Glutamatergic neuron (in vitro differentiated cells): ENCODE measurements at regions not wholly inside any gene's neighbourhood (a gene's known extent, or its start where the extent isn't known, plus 50 kb on each side); places are given as distances from the start of the nearest gene placed in this dataset.

Source experiments
- DNase-seq: peaks from one replicate; pipeline ENCODE4 v3.0.0; 2022
- H3K27ac Mint-ChIP-seq: one replicate; pipeline ENCODE4 v1.8.0; 2020; ENCODE audit warnings: mild to moderate bottlenecking, mixed read lengths, inconsistent platforms; ENCODE audit not compliant: unreplicated experiment
- H3K27me3 Mint-ChIP-seq: one replicate; pipeline ENCODE4 v1.8.0; 2020; ENCODE audit warnings: mild to moderate bottlenecking, moderate library complexity, mixed read lengths, inconsistent platforms; ENCODE audit not compliant: unreplicated experiment
- H3K36me3 Mint-ChIP-seq: one replicate; pipeline ENCODE4 v1.8.0; 2020; ENCODE audit warnings: mild to moderate bottlenecking, mixed read lengths, inconsistent platforms; ENCODE audit not compliant: unreplicated experiment
- H3K4me1 Mint-ChIP-seq: one replicate; pipeline ENCODE4 v1.8.0; 2020; ENCODE audit warnings: mild to moderate bottlenecking, low read depth, mixed read lengths, inconsistent platforms; ENCODE audit not compliant: unreplicated experiment
- H3K4me3 Mint-ChIP-seq: one replicate; pipeline ENCODE4 v1.8.0; 2020; ENCODE audit warnings: mild to moderate bottlenecking, mixed read lengths, inconsistent platforms; ENCODE audit not compliant: unreplicated experiment
- H3K9me3 Mint-ChIP-seq: one replicate; pipeline ENCODE4 v1.8.0; 2020; ENCODE audit warnings: mild to moderate bottlenecking, moderate library complexity, mixed read lengths, inconsistent platforms; ENCODE audit not compliant: unreplicated experiment
- CTCF ChIP-seq: fragments of 200-600 bp; sonication (generic); IDR thresholded peaks from one replicate; pipeline ENCODE4 v1.5.0; 2021; ENCODE audit not compliant: partially characterized antibody, unreplicated experiment

GRCh38 chr6:61217714-61218113 lies 1068.3 kb downstream of the KHDRBS2 start:
- TF ChIP-seq CTCF, result no peak
- H3K27ac Mint-ChIP-seq, result no peak overlapping the region
- H3K4me3 Mint-ChIP-seq, result no peak overlapping the region
- H3K27me3 Mint-ChIP-seq, result peaks cover 2% of the 10 kb centered on the region
- no peak for DNase-seq
- H3K4me1 Mint-ChIP-seq, result no peaks in the 10 kb centered on the region
- H3K36me3 Mint-ChIP-seq, result peaks cover 9% of the 10 kb centered on the region
- peaks cover 4% of the 10 kb centered on the region for H3K9me3 Mint-ChIP-seq

GRCh38 chr6:61210549-61210948 lies 1075.5 kb downstream of the KHDRBS2 start:
- H3K36me3 Mint-ChIP-seq, result peaks cover 9% of the 10 kb centered on the region
- H3K27ac Mint-ChIP-seq, result no peak overlapping the region
- H3K9me3 Mint-ChIP-seq, result peaks cover 3% of the 10 kb centered on the region
- DNase-seq, result no peak
- peaks cover 2% of the 10 kb centered on the region for H3K27me3 Mint-ChIP-seq
- no peak for TF ChIP-seq CTCF
- no peaks in the 10 kb centered on the region for H3K4me1 Mint-ChIP-seq
- no peak overlapping the region for H3K4me3 Mint-ChIP-seq

- no peak for DNase-seq
- no peak for TF ChIP-seq CTCF
- H3K4me3 Mint-ChIP-seq, result no peak overlapping the region
- H3K9me3 Mint-ChIP-seq, result peaks cover 4% of the 10 kb centered on the region
- H3K4me1 Mint-ChIP-seq, result no peaks in the 10 kb centered on the region
- H3K36me3 Mint-ChIP-seq, result no peaks in the 10 kb centered on the region
- H3K27ac Mint-ChIP-seq, result no peak overlapping the region
- peaks cover 3% of the 10 kb centered on the region for H3K27me3 Mint-ChIP-seq
Observed at GRCh38 chr6:61203966-61204496, 1082.0 kb downstream of the KHDRBS2 start.

- Mint-ChIP-seq H3K4me3 (no peak overlapping the region), H3K27ac (no peak overlapping the region), H3K9me3 (peaks cover 4% of the 10 kb centered on the region), H3K36me3 (no peaks in the 10 kb centered on the region), H3K4me1 (no peaks in the 10 kb centered on the region), H3K27me3 (peaks cover 5% of the 10 kb centered on the region)
- TF ChIP-seq CTCF, result no peak
- DNase-seq, result no peak
Observed at GRCh38 chr6:61200444-61200843, 1085.6 kb downstream of the KHDRBS2 start.

- peaks cover 1% of the 10 kb centered on the region for H3K27me3 Mint-ChIP-seq
- no peaks in the 10 kb centered on the region for H3K9me3 Mint-ChIP-seq
- no peak overlapping the region for H3K4me3 Mint-ChIP-seq
- TF ChIP-seq CTCF, result no peak
- no peak for DNase-seq
- H3K27ac Mint-ChIP-seq, result no peak overlapping the region
- H3K36me3 Mint-ChIP-seq, result no peaks in the 10 kb centered on the region
- H3K4me1 Mint-ChIP-seq, result no peaks in the 10 kb centered on the region
Observed at GRCh38 chr6:61193771-61194170, 1092.3 kb downstream of the KHDRBS2 start.
